HG03565 (cell line): ENCODE measurements at regions not wholly inside any gene's neighbourhood (a gene's known extent, or its start where the extent isn't known, plus 50 kb on each side); places are given as distances from the start of the nearest gene placed in this dataset.
A peak's percentile ranks its signal among the peaks of the same experiment; 100 is the strongest.

ENCODE experiments used
- ATAC-seq: cut with Tn5 transposase; IDR thresholded peaks from one replicate; pipeline ENCODE4 v1.9.1; 2021; ENCODE audit warnings: mild to moderate bottlenecking, moderate library complexity; ENCODE audit not compliant: unreplicated experiment

- no peak for ATAC-seq
Observed at GRCh38 chr12:88310069-88310468, 168.0 kb downstream of the TMTC3 start.

- ATAC-seq = no peak
Observed at GRCh38 chr12:88310666-88311065, 168.6 kb downstream of the TMTC3 start.

GRCh38 chr12:88313554-88313953 lies 171.4 kb downstream of the TMTC3 start:
- no peak for ATAC-seq

GRCh38 chr12:88314706-88315105 lies 172.6 kb downstream of the TMTC3 start:
- ATAC-seq = no peak

GRCh38 chr12:88318726-88319125 lies 176.6 kb downstream of the TMTC3 start:
- no peak for ATAC-seq

- no peak for ATAC-seq
Observed at GRCh38 chr12:88325076-88325815, 183.1 kb downstream of the TMTC3 start.

- no peak for ATAC-seq
Observed at GRCh38 chr12:88325816-88326189, 183.7 kb downstream of the TMTC3 start.

GRCh38 chr12:88327276-88327675 lies 185.2 kb downstream of the TMTC3 start:
- no peak for ATAC-seq

GRCh38 chr12:88328090-88328489 lies 186.0 kb downstream of the TMTC3 start:
- no peak for ATAC-seq

GRCh38 chr12:88329833-88330232 lies 187.7 kb downstream of the TMTC3 start:
- ATAC-seq = no peak

GRCh38 chr12:88334271-88334670 lies 192.2 kb downstream of the TMTC3 start:
- ATAC-seq = peak; percentile 61

GRCh38 chr12:88336076-88336739 lies 194.1 kb downstream of the TMTC3 start:
- no peak for ATAC-seq

- ATAC-seq = no peak
Observed at GRCh38 chr12:88338486-88338885, 196.4 kb downstream of the TMTC3 start.

- ATAC-seq = peak; percentile 60
Observed at GRCh38 chr12:88339254-88339949, 197.3 kb downstream of the TMTC3 start.

GRCh38 chr12:88339966-88340365 lies 197.9 kb downstream of the TMTC3 start:
- ATAC-seq = no peak

GRCh38 chr12:88342251-88342806 lies 200.2 kb downstream of the TMTC3 start:
- no peak for ATAC-seq

- no peak for ATAC-seq
Observed at GRCh38 chr12:88351146-88351545, 209.0 kb downstream of the TMTC3 start.

- ATAC-seq = no peak
Observed at GRCh38 chr12:88354691-88355090, 212.6 kb downstream of the TMTC3 start.

- ATAC-seq = no peak
Observed at GRCh38 chr12:88360343-88360742, 218.2 kb downstream of the TMTC3 start.

GRCh38 chr12:88361493-88361892 lies 218.8 kb downstream of the KITLG start:
- ATAC-seq = no peak

- ATAC-seq = no peak
Observed at GRCh38 chr12:88362439-88362838, 217.8 kb downstream of the KITLG start.

GRCh38 chr12:88365403-88365802 lies 214.9 kb downstream of the KITLG start:
- no peak for ATAC-seq
